ENCODE measurements at regions not wholly inside any gene's neighbourhood (a gene's known extent, or its start where the extent isn't known, plus 50 kb on each side); places are given as distances from the start of the nearest gene placed in this dataset.

DNA sequence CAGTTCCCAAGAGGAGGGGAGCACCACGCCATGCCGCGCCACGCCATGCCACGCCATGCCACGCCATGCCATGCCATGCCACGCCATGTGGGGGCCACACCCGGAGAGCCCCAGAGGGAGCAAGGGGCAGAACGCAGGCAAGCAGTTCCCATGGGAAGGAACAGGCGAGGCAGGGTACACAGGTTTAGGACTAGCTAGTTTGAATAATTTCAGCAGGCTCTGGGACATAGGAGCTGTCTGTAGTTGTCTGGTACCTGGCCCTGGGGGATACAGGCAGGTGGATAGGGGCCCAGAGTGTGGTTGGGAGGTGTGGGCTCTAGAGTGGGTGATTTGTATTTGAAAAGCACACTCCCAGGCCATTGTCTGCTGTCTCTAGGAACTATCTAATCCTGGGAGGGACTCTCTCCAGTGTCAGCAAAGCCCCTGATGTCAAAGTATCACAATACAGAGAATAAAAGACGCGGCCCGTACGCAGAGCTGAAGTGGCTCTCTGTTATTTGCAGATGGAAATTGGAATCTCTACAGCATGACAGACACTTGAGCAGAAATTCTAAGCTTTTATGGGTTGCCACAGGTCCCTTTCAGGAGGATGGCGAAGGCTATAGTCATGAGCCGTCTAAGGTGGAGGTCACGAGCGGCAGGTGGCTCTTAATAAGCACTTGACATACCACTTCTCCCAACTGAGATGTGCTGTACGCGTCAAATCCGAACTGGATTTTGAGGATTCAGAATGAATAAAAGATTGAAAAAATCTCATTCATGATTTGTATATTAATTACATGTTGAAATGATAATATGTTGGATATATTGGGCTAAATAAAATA is 220.8 kb upstream of the TNRC6C start:
- no peak for TF ChIP-seq CTCF (IDR thresholded peaks at IDR 0.05; ENCODE audit: poor library complexity, severe bottlenecking)
- Histone ChIP-seq H3K4me3 (ENCODE audit: severe bottlenecking) (no peak overlapping the region), H3K9me3 (ENCODE audit: severe bottlenecking) (peaks cover 5% of the 10 kb centered on the region), H3K27me3 (ENCODE audit: insufficient read depth, poor library complexity, severe bottlenecking) (peaks cover 53% of the 10 kb centered on the region), H3K36me3 (ENCODE audit: low read depth) (no peaks in the 10 kb centered on the region), H3K4me1 (ENCODE audit: insufficient read depth, poor library complexity, severe bottlenecking) (peaks cover 8% of the 10 kb centered on the region), H3K27ac (ENCODE audit: poor library complexity, severe bottlenecking) (no peak overlapping the region)
- no peak for ATAC-seq (ENCODE audit: low read depth)
- DNase-seq (ENCODE audit: low spot score) = peak; percentile 49

DNA sequence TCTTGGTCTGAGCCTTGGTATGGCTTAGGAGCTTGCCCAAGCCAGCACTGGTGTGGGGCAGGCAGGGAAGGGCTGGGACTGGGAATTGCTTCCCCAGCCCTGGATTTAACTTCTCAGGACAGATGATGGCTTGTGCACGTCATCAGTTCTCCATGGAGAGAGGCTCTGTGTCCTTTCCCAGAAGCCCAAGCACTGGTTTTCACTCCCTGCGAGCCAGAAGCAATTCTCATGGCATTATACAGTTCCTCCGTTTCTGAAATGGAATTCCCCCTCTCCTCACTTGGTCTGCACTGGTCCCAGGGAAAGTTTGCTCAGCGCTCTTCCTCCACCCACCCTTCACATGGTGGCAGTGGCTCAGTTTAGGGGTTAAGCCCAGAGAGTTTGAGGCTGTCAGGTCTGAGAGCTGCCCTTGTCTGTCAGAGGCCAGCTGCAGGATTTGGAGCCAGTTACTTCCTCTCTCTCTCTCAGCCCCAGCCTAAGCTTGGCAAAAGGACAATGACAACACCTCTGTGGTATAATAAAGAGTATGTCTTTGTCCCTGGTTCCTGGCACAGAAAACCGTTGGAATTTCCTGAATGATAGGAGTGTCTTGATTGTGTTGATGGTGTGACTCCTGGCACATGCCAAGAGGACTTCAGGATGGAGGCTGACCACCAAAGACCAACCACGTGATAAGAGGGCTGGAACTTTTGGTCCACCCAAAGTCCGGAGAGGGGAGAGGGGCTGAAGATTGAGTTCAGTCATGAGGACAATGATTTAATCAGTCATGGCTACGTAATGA is 219.6 kb upstream of the TNRC6C start:
- H3K27ac ChIP-seq (ENCODE audit: poor library complexity, severe bottlenecking) = no peak overlapping the region
- H3K4me1 ChIP-seq (ENCODE audit: insufficient read depth, poor library complexity, severe bottlenecking) = peaks cover 8% of the 10 kb centered on the region
- no peaks in the 10 kb centered on the region for H3K9me3 ChIP-seq (ENCODE audit: severe bottlenecking)
- ATAC-seq (ENCODE audit: low read depth) (no peak), DNase-seq (ENCODE audit: low spot score) (peak; percentile 9)
- H3K4me3 ChIP-seq (ENCODE audit: severe bottlenecking) = no peak overlapping the region
- H3K36me3 ChIP-seq (ENCODE audit: low read depth) = no peaks in the 10 kb centered on the region
- TF ChIP-seq CTCF (IDR thresholded peaks at IDR 0.05; ENCODE audit: poor library complexity, severe bottlenecking) = no peak
- peaks cover 48% of the 10 kb centered on the region for H3K27me3 ChIP-seq (ENCODE audit: insufficient read depth, poor library complexity, severe bottlenecking)

DNA sequence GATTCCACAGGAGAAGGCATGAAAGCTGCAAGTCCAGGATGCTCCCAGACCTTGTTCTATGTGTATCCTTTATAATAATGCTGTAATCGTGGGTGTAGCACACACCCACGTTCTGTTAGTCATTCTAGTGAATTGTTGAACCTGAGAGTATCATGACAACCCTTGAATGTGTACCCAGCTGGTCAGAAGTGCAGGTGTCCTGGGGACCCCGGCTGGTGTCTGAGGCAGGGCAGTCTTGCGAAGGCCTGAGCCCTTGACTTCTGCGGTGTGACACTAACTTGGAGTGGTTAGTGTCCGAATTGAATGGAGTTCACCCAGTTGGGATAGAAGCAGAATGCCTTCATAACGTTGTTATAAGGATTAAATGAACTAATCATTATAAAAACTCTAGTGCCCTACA is 218.0 kb upstream of the TNRC6C start:
- Histone ChIP-seq H3K4me3 (ENCODE audit: severe bottlenecking) (no peak overlapping the region), H3K27me3 (ENCODE audit: insufficient read depth, poor library complexity, severe bottlenecking) (peaks cover 32% of the 10 kb centered on the region), H3K4me1 (ENCODE audit: insufficient read depth, poor library complexity, severe bottlenecking) (no peaks in the 10 kb centered on the region), H3K9me3 (ENCODE audit: severe bottlenecking) (no peaks in the 10 kb centered on the region), H3K27ac (ENCODE audit: poor library complexity, severe bottlenecking) (no peak overlapping the region), H3K36me3 (ENCODE audit: low read depth) (no peaks in the 10 kb centered on the region)
- no peak for TF ChIP-seq CTCF (IDR thresholded peaks at IDR 0.05; ENCODE audit: poor library complexity, severe bottlenecking)
- ATAC-seq (ENCODE audit: low read depth) (no peak), DNase-seq (ENCODE audit: low spot score) (peak; percentile 7)

DNA sequence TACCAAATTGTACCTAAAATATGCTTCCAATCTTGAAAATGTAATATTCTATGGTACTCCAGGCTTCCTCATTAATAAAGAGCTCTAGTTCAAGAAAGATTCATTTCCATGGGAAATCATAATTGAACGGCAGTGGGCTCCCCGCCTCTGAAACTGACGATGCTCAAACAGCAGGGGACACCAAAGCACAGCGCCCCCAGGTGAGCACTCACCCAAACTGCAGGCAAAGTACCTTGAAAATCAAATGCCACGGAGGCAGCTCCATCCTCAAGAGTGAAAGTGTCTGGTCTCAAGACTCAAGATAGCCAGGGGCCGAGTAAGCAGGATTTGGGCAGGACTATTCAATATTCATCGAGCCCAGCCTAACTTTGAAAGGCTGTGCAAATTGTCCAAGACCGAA is 217.4 kb upstream of the TNRC6C start:
- DNase-seq (ENCODE audit: low spot score) (peak; percentile 29), ATAC-seq (ENCODE audit: low read depth) (no peak)
- Histone ChIP-seq H3K27me3 (ENCODE audit: insufficient read depth, poor library complexity, severe bottlenecking) (peaks cover 26% of the 10 kb centered on the region), H3K4me1 (ENCODE audit: insufficient read depth, poor library complexity, severe bottlenecking) (no peaks in the 10 kb centered on the region), H3K9me3 (ENCODE audit: severe bottlenecking) (no peaks in the 10 kb centered on the region), H3K36me3 (ENCODE audit: low read depth) (no peaks in the 10 kb centered on the region), H3K4me3 (ENCODE audit: severe bottlenecking) (no peak overlapping the region), H3K27ac (ENCODE audit: poor library complexity, severe bottlenecking) (no peak overlapping the region)
- no peak for TF ChIP-seq CTCF (IDR thresholded peaks at IDR 0.05; ENCODE audit: poor library complexity, severe bottlenecking)

All from RWPE2 (cell line).